Neural cell (in vitro differentiated cells): ENCODE measurements at regions not wholly inside any gene's neighbourhood (a gene's known extent, or its start where the extent isn't known, plus 50 kb on each side); places are given as distances from the start of the nearest gene placed in this dataset.

Experiments
- CTCF ChIP-seq: fragments of 450-650 bp; IDR thresholded peaks from 2 replicates; pipeline ENCODE4 v1.5.1; 2014; ENCODE audit warnings: antibody characterized with exemption, mild to moderate bottlenecking, moderate library complexity; ENCODE audit not compliant: poor library complexity, severe bottlenecking
- EP300 ChIP-seq: fragments of 450-650 bp; conservative IDR thresholded peaks from 2 replicates; pipeline ENCODE4 v1.6.1; 2014; ENCODE audit warnings: antibody characterized with exemption, mild to moderate bottlenecking, moderate library complexity; ENCODE audit not compliant: poor library complexity, severe bottlenecking
- EZH2 ChIP-seq: fragments of 200-600, 300-800 bp; shearing (Covaris generic), sonication (generic); IDR thresholded peaks from 2 replicates; pipeline ENCODE4 v1.6.1; 2014; ENCODE audit warnings: antibody characterized with exemption, low read length, borderline replicate concordance, mild to moderate bottlenecking; ENCODE audit not compliant: insufficient read depth, poor library complexity, severe bottlenecking
- MXI1 ChIP-seq: fragments of 450-650 bp; conservative IDR thresholded peaks from 2 replicates; pipeline ENCODE4 v1.6.1; 2014; ENCODE audit warnings: antibody characterized with exemption, mild to moderate bottlenecking; ENCODE audit not compliant: poor library complexity, severe bottlenecking
- POLR2AphosphoS5 ChIP-seq: IDR thresholded peaks from 2 replicates; pipeline ENCODE4 v1.6.1; 2012
- RAD21 ChIP-seq: fragments of 450-650 bp; conservative IDR thresholded peaks from 2 replicates; pipeline ENCODE4 v1.6.1; 2014; ENCODE audit warnings: antibody characterized with exemption, mild to moderate bottlenecking, moderate library complexity
- REST ChIP-seq: IDR thresholded peaks from 2 replicates; pipeline ENCODE4 v1.6.1; 2012; ENCODE audit warnings: borderline replicate concordance
- SMC3 ChIP-seq: fragments of 450-650 bp; conservative IDR thresholded peaks from 2 replicates; pipeline ENCODE4 v1.6.1; 2014; ENCODE audit warnings: antibody characterized with exemption, mild to moderate bottlenecking, moderate library complexity; ENCODE audit not compliant: poor library complexity
- TAF1 ChIP-seq: IDR thresholded peaks from 2 replicates; pipeline ENCODE4 v1.6.1; 2012; ENCODE audit warnings: low read depth

- no peak for TF ChIP-seq EZH2
- TF ChIP-seq MXI1 = no peak
- no peak for TF ChIP-seq CTCF
- TF ChIP-seq REST = no peak
- TF ChIP-seq TAF1 = no peak
- no peak for TF ChIP-seq POLR2AphosphoS5
- no peak for TF ChIP-seq RAD21
- no peak for TF ChIP-seq EP300
- no peak for TF ChIP-seq SMC3
Observed at GRCh38 chr5:103862398-103862797, 299.8 kb upstream of the NUDT12 start.
